SK-N-SH (cell line): ENCODE measurements at regions not wholly inside any gene's neighbourhood (a gene's known extent, or its start where the extent isn't known, plus 50 kb on each side); places are given as distances from the start of the nearest gene placed in this dataset.

Experiments
- CTCF ChIA-PET: fragments of 300-600, 350-600 bp; formaldehyde crosslinking; extraction: SDS; loops from one replicate; lab custom pipeline; 2021; lab: Yijun Ruan, JAX
- POLR2A ChIA-PET: fragments of 350-600 bp; sonication (Branson Sonifier 250); formaldehyde crosslinking; extraction: SDS; loops from one replicate; lab custom pipeline; 2020; ENCODE audit warnings: antibody characterized with exemption, inconsistent platforms; lab: Yijun Ruan, JAX
- DNase-seq: peaks from one replicate; pipeline ENCODE4 v3.0.0; 2012
- H2AFZ ChIP-seq: fragments of 200-600 bp; sonication (generic); 2 replicates; pipeline ENCODE4 v1.8.1; 2016; ENCODE audit warnings: antibody characterized with exemption, mild to moderate bottlenecking, low read depth
- H3F3A ChIP-seq: fragments of 200-600 bp; sonication (generic); replicated peaks from 2 replicates; pipeline ENCODE3; 2016; ENCODE audit warnings: antibody characterized with exemption, mild to moderate bottlenecking; ENCODE audit not compliant: insufficient read depth
- H3K27ac ChIP-seq, 2 experiments: fragments of 200-500 bp in 1 of 2; fragments of 200-600 bp in 1 of 2; sonication (Bioruptor generic) in 1 of 2; sonication (generic), shearing (Covaris generic) in 1 of 2; 2 replicates each; pipeline versions ENCODE4 v1.5.1 to v1.6.1; 2014 to 2016; ENCODE audit warnings: low read depth in 2 of 2, inconsistent platforms in 1 of 2, low read length in 1 of 2, mild to moderate bottlenecking in 1 of 2, mixed read lengths in 1 of 2
- H3K27me3 ChIP-seq: fragments of 200-600 bp; sonication (generic), shearing (Covaris generic); 2 replicates; pipeline ENCODE4 v1.6.1; 2016; ENCODE audit warnings: mixed run types; ENCODE audit not compliant: insufficient read depth
- H3K36me3 ChIP-seq, 2 experiments: fragments of 200-500 bp in 1 of 2; fragments of 200-600 bp in 1 of 2; sonication (Bioruptor generic) in 1 of 2; sonication (generic) in 1 of 2; replicated peaks in 1 of 2; 2 replicates each; pipeline versions ENCODE3 to v1.5.1; 2014 to 2016; ENCODE audit warnings: low read length in 1 of 2, mild to moderate bottlenecking in 1 of 2; ENCODE audit not compliant: insufficient read depth in 2 of 2, control insufficient read depth in 1 of 2
- H3K4me1 ChIP-seq, 2 experiments: fragments of 200-500 bp in 1 of 2; fragments of 200-600 bp in 1 of 2; sonication (Bioruptor generic) in 1 of 2; sonication (generic), shearing (Covaris generic) in 1 of 2; 2 replicates each; pipeline versions ENCODE4 v1.5.1 to v1.6.1; 2014 to 2016; ENCODE audit warnings: low read depth in 1 of 2, low read length in 1 of 2, mixed run types in 1 of 2; ENCODE audit not compliant: insufficient read depth in 2 of 2, control insufficient read depth in 1 of 2
- H3K4me2 ChIP-seq: fragments of 200-600 bp; sonication (generic), shearing (Covaris generic); 2 replicates; pipeline ENCODE4 v1.6.1; 2017; ENCODE audit warnings: mixed run types
- H3K4me3 ChIP-seq, 2 experiments: fragments of 200-500 bp in 1 of 2; fragments of 200-600 bp in 1 of 2; sonication (Bioruptor generic) in 1 of 2; sonication (generic), shearing (Covaris generic) in 1 of 2; 2 replicates each; pipeline versions ENCODE4 v1.5.1 to v1.8.1; 2014 to 2016; ENCODE audit warnings: low read depth in 2 of 2, inconsistent platforms in 1 of 2, low read length in 1 of 2, mild to moderate bottlenecking in 1 of 2, mixed read lengths in 1 of 2, moderate library complexity in 1 of 2
- H3K79me2 ChIP-seq: fragments of 200-600 bp; sonication (generic); 2 replicates; pipeline ENCODE4 v1.8.1; 2017; ENCODE audit warnings: mild to moderate bottlenecking; ENCODE audit not compliant: insufficient read depth
- H3K9ac ChIP-seq: fragments of 200-600 bp; sonication (generic); 2 replicates; pipeline ENCODE4 v1.6.1; 2017; ENCODE audit warnings: mixed run types
- H3K9me2 ChIP-seq: fragments of 200-600 bp; sonication (generic); 2 replicates; pipeline ENCODE4 v1.6.1; 2017; ENCODE audit warnings: mixed run types
- H3K9me3 ChIP-seq: fragments of 200-600 bp; sonication (generic); 2 replicates; pipeline ENCODE4 v1.6.1; 2017; ENCODE audit warnings: mixed run types, mild to moderate bottlenecking, moderate library complexity
- H4K20me1 ChIP-seq: fragments of 200-600 bp; sonication (generic); 2 replicates; pipeline ENCODE4 v1.6.1; 2017; ENCODE audit warnings: mild to moderate bottlenecking, mixed run types; ENCODE audit not compliant: insufficient read depth
- CHD2 ChIP-seq: fragments of 150-350 bp; IDR thresholded peaks from 2 replicates; pipeline ENCODE4 v1.6.1; 2018; ENCODE audit warnings: low read length; ENCODE audit not compliant: partially characterized antibody
- EP300 ChIP-seq, 2 experiments: IDR thresholded peaks; 2 replicates each; pipeline versions ENCODE4 v1.4.0 to v1.6.1; 2012; ENCODE audit warnings: borderline replicate concordance in 1 of 2, low read depth in 1 of 2, low read length in 1 of 2
- FOSL2 ChIP-seq: IDR thresholded peaks from 2 replicates; pipeline ENCODE4 v1.4.0; 2012; ENCODE audit warnings: low read depth, mild to moderate bottlenecking, moderate library complexity, borderline replicate concordance
- FOXJ3 ChIP-seq: sonication (generic); formaldehyde crosslinking; IDR thresholded peaks from 2 replicates; pipeline ENCODE4 v1.5.1; 2020; ENCODE audit warnings: mild to moderate bottlenecking, missing genetic modification reagents
- GATA2 ChIP-seq: sonication (generic); formaldehyde crosslinking; IDR thresholded peaks from 2 replicates; pipeline ENCODE4 v1.5.0; 2020; ENCODE audit warnings: mild to moderate bottlenecking, missing genetic modification reagents
- IRF3 ChIP-seq: fragments of 150-350 bp; IDR thresholded peaks from 2 replicates; pipeline ENCODE4 v1.6.1; 2016; ENCODE audit warnings: mild to moderate bottlenecking, low read depth, low read length
- MEF2A ChIP-seq: IDR thresholded peaks from 2 replicates; pipeline ENCODE4 v1.4.0; 2012; ENCODE audit warnings: low read depth, borderline replicate concordance
- NFIC ChIP-seq: IDR thresholded peaks from 2 replicates; pipeline ENCODE4 v1.4.0; 2012; ENCODE audit warnings: borderline replicate concordance
- PBX3 ChIP-seq: IDR thresholded peaks from 2 replicates; pipeline ENCODE4; 2012
- POLR2AphosphoS5 ChIP-seq: IDR thresholded peaks from 2 replicates; pipeline ENCODE4 v1.6.1; 2012; ENCODE audit warnings: low read depth, low read length
- RAD21 ChIP-seq: IDR thresholded peaks from 2 replicates; pipeline ENCODE4 v1.6.1; 2012; ENCODE audit warnings: mild to moderate bottlenecking, low read length
- REST ChIP-seq: IDR thresholded peaks from 2 replicates; pipeline ENCODE4 v1.6.1; 2012; ENCODE audit warnings: mild to moderate bottlenecking, low read depth, low read length, moderate library complexity
- RFX5 ChIP-seq: IDR thresholded peaks from 2 replicates; pipeline ENCODE4 v1.6.1; 2012; ENCODE audit warnings: mild to moderate bottlenecking, improper control_type of control experiment, low read length
- RXRA ChIP-seq: IDR thresholded peaks from 2 replicates; pipeline ENCODE4 v1.4.0; 2012; ENCODE audit warnings: low read depth, mild to moderate bottlenecking, borderline replicate concordance
- SIN3A ChIP-seq: IDR thresholded peaks from 2 replicates; pipeline ENCODE4 v1.6.1; 2012; ENCODE audit warnings: low read depth, mild to moderate bottlenecking, low read length, moderate library complexity, borderline replicate concordance
- TCF12 ChIP-seq: IDR thresholded peaks from 2 replicates; pipeline ENCODE4 v1.4.0; 2012
- USF2 ChIP-seq: fragments of 150-350 bp; IDR thresholded peaks from 2 replicates; pipeline ENCODE4 v1.6.1; 2017; ENCODE audit warnings: antibody characterized with exemption, low read length, low read depth, borderline replicate concordance
- YY1 ChIP-seq: IDR thresholded peaks from 2 replicates; pipeline ENCODE4 v1.4.0; 2012; ENCODE audit warnings: low read depth, mild to moderate bottlenecking
- ZBTB33 ChIP-seq: IDR thresholded peaks from 2 replicates; pipeline ENCODE4 v1.4.0; 2012; ENCODE audit warnings: low read depth, borderline replicate concordance
- WGBS: methylation state at CpG from one replicate; pipeline ENCODE4 v1.1.6; 2017; ENCODE audit warnings: low lambda C conversion rate; 5-methylcytosine and 5-hydroxymethylcytosine counted together

GRCh38 chr21:37986000-37986399 is 69.7 kb upstream of the KCNJ6 start:
- Histone ChIP-seq H3K9ac (no peak overlapping the region), H2AFZ (no peak overlapping the region), H3F3A (no peaks in the 10 kb centered on the region), H3K9me2 (no peaks in the 10 kb centered on the region), H3K9me3 (no peaks in the 10 kb centered on the region), H3K27ac (no peak overlapping the region), H3K79me2 (no peaks in the 10 kb centered on the region), H3K36me3 (no peaks in the 10 kb centered on the region), H3K4me3 (no peak overlapping the region), H3K4me1 (no peaks in the 10 kb centered on the region), H3K27me3 (no peaks in the 10 kb centered on the region), H4K20me1 (no peaks in the 10 kb centered on the region), H3K4me2 (no peak overlapping the region)
- ChIA-PET CTCF (no interaction called here), POLR2A (interaction anchor here (0.6 kb wide), 1 partner anchor 484 kb away, joined by 3 read pairs; no protein-coding TSS in a partner anchor)
- WGBS = 8% methylated on average over 3 of the region's 3 CpGs
- no peak for DNase-seq
- TF ChIP-seq YY1 (no peak), TCF12 (no peak), FOSL2 (no peak), USF2 (no peak), RAD21 (no peak), CHD2 (no peak), IRF3 (no peak), MEF2A (no peak), ZBTB33 (no peak), REST (no peak), RFX5 (no peak), EP300 (IDR thresholded peaks at IDR 0.05; ENCODE audit: borderline replicate concordance in 1 of 2, low read depth in 1 of 2, low read length in 1 of 2) (no peak), POLR2AphosphoS5 (no peak), NFIC (no peak), RXRA (no peak), SIN3A (no peak), FOXJ3 (no peak), GATA2 (CRISPR knock-in tag) (no peak), PBX3 (no peak)
